GM12873 (cell line): ENCODE measurements at regions not wholly inside any gene's neighbourhood (a gene's known extent, or its start where the extent isn't known, plus 50 kb on each side); places are given as distances from the start of the nearest gene placed in this dataset.

Source experiments
- TF ChIP-seq, protein P1 (sequence below): IDR thresholded peaks from 2 replicates; pipeline ENCODE4 v1.5.1; 2012; ENCODE audit warnings: low read depth, mild to moderate bottlenecking, moderate library complexity, low read length, control low read depth; ENCODE audit not compliant: insufficient read depth; ENCODE audit errors: missing control alignments

DNA sequence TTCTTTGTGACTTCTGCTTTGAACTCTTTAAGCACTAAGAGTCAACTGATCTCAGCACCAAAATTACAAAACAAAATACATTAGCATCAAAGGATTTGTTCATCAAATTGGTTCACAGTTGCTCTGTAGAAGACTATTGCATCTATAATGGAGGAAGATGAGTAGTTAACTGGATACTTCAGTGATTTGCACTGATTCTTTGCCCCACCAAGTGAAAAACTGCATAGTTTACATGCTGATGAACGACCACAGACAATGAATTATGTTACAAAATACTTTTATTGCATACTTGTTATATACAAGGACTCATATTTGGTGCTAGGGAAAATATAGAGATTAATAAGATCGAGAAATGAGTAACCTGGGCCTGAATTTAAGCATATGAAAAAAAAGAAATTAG, 107.2 kb downstream of the SCG2 start:
- TF ChIP-seq, protein P1, sequence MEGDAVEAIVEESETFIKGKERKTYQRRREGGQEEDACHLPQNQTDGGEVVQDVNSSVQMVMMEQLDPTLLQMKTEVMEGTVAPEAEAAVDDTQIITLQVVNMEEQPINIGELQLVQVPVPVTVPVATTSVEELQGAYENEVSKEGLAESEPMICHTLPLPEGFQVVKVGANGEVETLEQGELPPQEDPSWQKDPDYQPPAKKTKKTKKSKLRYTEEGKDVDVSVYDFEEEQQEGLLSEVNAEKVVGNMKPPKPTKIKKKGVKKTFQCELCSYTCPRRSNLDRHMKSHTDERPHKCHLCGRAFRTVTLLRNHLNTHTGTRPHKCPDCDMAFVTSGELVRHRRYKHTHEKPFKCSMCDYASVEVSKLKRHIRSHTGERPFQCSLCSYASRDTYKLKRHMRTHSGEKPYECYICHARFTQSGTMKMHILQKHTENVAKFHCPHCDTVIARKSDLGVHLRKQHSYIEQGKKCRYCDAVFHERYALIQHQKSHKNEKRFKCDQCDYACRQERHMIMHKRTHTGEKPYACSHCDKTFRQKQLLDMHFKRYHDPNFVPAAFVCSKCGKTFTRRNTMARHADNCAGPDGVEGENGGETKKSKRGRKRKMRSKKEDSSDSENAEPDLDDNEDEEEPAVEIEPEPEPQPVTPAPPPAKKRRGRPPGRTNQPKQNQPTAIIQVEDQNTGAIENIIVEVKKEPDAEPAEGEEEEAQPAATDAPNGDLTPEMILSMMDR, result no peak

- TF ChIP-seq, protein P1, result no peak
These were observed 101.5 kb downstream of the SCG2 start for GRCh38 chr2:223500709-223501108.

GRCh38 chr2:223501641-223502040, 100.5 kb downstream of the SCG2 start:
- TF ChIP-seq, protein P1, result no peak

DNA sequence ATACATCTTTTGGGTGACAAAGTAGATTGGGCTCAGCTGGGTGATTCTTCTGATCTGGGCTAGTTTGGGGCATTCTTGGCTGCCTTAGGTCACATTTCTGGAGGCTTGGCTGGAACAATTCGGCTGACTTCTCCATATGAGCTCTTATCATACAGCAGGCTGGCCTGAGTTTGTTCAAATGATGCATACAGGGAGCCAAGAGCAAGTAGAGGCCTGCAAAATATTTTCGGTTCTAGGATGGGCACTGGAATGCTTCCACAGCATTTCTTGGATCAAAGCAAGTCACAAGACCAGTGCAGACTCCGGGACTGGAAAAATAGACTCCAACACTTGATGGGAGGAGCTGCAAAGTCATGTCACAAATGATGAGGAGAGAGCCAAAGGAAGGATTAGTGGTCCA, 98.4 kb downstream of the SCG2 start:
- TF ChIP-seq, protein P1, result no peak

DNA sequence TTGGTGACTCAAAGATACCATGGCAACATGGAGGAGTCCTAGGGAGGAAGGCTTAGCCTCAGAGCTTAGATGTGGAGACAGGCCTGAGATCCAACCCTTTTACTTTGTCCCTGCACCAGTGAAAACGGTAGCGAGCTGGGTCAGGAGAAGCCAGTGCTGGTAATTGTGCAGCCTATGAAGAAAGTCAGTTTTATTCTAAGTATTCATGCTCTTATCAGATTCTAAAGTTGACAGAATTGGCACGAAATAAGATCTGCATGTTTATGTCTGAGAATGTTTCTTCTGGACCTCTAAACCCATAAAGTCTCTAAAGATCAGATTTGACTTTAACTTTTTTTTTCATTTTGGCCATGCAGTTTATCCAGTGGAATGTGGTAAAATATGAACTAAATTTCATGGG, 93.8 kb downstream of the SCG2 start:
- TF ChIP-seq, protein P1, result no peak

DNA sequence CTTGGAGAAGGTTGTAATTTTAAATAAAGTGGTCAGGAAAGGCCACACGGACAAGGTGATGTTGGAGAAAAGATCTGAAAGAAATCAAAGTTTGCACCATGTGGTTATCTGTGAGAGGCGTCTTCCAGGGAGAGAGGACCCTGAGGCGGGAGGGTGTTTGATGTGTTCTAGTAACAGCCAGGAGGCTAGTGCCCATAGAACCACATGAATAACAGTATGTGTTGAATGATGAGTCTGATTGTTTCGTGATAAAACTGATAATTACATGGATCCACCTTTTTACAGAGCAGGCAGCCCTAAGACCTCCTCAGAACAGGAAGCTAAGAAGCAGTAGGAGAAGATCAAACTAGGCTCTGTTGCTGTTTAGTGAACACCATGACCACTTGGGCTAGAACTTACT, 91.4 kb downstream of the SCG2 start:
- TF ChIP-seq, protein P1, result no peak

- TF ChIP-seq, protein P1, result no peak
These were observed 91.0 kb downstream of the SCG2 start for GRCh38 chr2:223511168-223511567.
